ENCODE measurements at regions not wholly inside any gene's neighbourhood (a gene's known extent, or its start where the extent isn't known, plus 50 kb on each side); places are given as distances from the start of the nearest gene placed in this dataset.

GRCh38 chrX:4091046-4091760, 377.8 kb upstream of the PRKX start:
- TF ChIP-seq ESRRG (CRISPR knock-in tag; IDR thresholded peaks at IDR 0.05), result no peak
- TF ChIP-seq TCF4 (CRISPR knock-in tag; IDR thresholded peaks at IDR 0.05; ENCODE audit: borderline replicate concordance), result no peak
- TF ChIP-seq TSHZ2 (CRISPR knock-in tag; IDR thresholded peaks at IDR 0.05), result no peak
- no peak for TF ChIP-seq ZNF70 (CRISPR knock-in tag; IDR thresholded peaks at IDR 0.05)
- TF ChIP-seq CSDC2 (CRISPR knock-in tag; IDR thresholded peaks at IDR 0.05), result no peak
- TF ChIP-seq PPARA (CRISPR knock-in tag; IDR thresholded peaks at IDR 0.05; ENCODE audit: borderline replicate concordance), result no peak
- ATAC-seq, result no peak

- no peak for ATAC-seq
- TF ChIP-seq ZFP30 (CRISPR knock-in tag; IDR thresholded peaks at IDR 0.05), result no peak
- TF ChIP-seq SNAI2 (CRISPR knock-in tag; IDR thresholded peaks at IDR 0.05), result no peak
- no peak for TF ChIP-seq TSHZ2 (CRISPR knock-in tag; IDR thresholded peaks at IDR 0.05)
- TF ChIP-seq PATZ1 (CRISPR knock-in tag; IDR thresholded peaks at IDR 0.05; ENCODE audit: borderline replicate concordance), result no peak
- no peak for TF ChIP-seq TCF4 (CRISPR knock-in tag; IDR thresholded peaks at IDR 0.05; ENCODE audit: borderline replicate concordance)
- TF ChIP-seq CREB5 (CRISPR knock-in tag; IDR thresholded peaks at IDR 0.05; ENCODE audit: low read depth), result no peak
- no peak for TF ChIP-seq POU6F1 (CRISPR knock-in tag; IDR thresholded peaks at IDR 0.05; ENCODE audit: borderline replicate concordance, low read depth)
- TF ChIP-seq ZNF70 (CRISPR knock-in tag; IDR thresholded peaks at IDR 0.05), result no peak
Measured at GRCh38 chrX:4059893-4060292, 346.4 kb upstream of the PRKX start.

GRCh38 chrX:4043951-4044350, 330.5 kb upstream of the PRKX start:
- ATAC-seq, result no peak
- TF ChIP-seq ESRRG (CRISPR knock-in tag; IDR thresholded peaks at IDR 0.05) (no peak), PATZ1 (CRISPR knock-in tag; IDR thresholded peaks at IDR 0.05; ENCODE audit: borderline replicate concordance) (no peak), TOX (CRISPR knock-in tag; IDR thresholded peaks at IDR 0.05; ENCODE audit: borderline replicate concordance) (no peak), ZNF70 (CRISPR knock-in tag; IDR thresholded peaks at IDR 0.05) (no peak), CREB5 (CRISPR knock-in tag; IDR thresholded peaks at IDR 0.05; ENCODE audit: low read depth) (no peak), RARB (CRISPR knock-in tag; IDR thresholded peaks at IDR 0.05) (no peak), SNAI2 (CRISPR knock-in tag; IDR thresholded peaks at IDR 0.05) (no peak), OSR1 (CRISPR knock-in tag; IDR thresholded peaks at IDR 0.05) (no peak), GLIS3 (CRISPR knock-in tag; IDR thresholded peaks at IDR 0.05) (no peak), CSRNP3 (CRISPR knock-in tag; IDR thresholded peaks at IDR 0.05) (no peak), ISL1 (CRISPR knock-in tag; IDR thresholded peaks at IDR 0.05) (no peak), PPARA (CRISPR knock-in tag; IDR thresholded peaks at IDR 0.05; ENCODE audit: borderline replicate concordance) (no peak), BACH2 (CRISPR knock-in tag; IDR thresholded peaks at IDR 0.05; ENCODE audit: borderline replicate concordance) (no peak)
